ACHN (cell line): ENCODE measurements at regions not wholly inside any gene's neighbourhood (a gene's known extent, or its start where the extent isn't known, plus 50 kb on each side); places are given as distances from the start of the nearest gene placed in this dataset.
"Not testable (repeated sequence)": the region's sequence is repeated elsewhere in the genome, so short reads cannot be mapped to it uniquely, and the experiment has no call there.

Experiments
- DNase-seq: peaks from one replicate; pipeline ENCODE4 v3.0.0-alpha.2; 2015
- in situ Hi-C: cut with HindIII; loops from 2 replicates; pipeline ENCODE4 v1.10.0; 2017; ENCODE audit warnings: low sequenced_read_pairs, low pct_ligation_motif_present, low pct_unique_long_range_greater_than_20kb

DNA sequence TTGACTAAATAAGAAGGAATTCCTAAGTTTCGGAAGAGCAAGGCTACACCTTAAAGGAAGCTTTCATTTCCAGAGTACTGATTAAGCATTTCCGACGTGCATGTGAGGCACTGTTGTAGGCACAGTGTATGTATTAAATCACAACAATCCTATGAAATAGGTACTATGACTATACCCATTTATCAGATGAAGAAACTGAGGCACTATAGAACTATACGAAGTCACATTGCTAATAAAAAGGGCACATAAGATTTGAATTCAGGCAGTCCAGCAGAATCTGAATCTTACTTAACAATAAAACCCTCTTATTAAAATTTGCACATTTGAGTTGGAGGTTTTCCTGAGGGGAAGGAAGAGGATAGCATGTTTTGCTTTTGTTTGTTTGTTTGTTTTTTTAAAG is 243.5 kb upstream of the FANCL start:
- in situ Hi-C loops = no loop called here
- no peak for DNase-seq

DNA sequence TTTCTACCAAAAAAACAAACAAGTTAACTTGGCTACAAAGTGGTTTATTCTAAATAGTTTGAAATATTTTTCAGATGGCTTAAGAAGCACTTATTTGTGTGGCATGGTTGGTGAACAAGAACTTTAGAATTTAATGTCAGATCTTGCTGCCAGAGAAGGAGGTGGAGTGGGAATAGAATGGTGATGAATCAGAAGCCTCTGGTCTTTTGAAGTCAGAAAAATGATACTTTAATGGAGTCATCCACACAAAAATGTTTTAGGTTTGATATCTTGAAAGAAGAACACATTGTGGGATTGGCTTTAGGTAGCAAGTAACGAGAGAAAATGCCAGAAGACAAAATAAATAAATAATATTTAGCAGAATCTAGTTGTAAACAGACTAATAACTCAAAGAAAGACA is 243.1 kb upstream of the FANCL start:
- in situ Hi-C loops = no loop called here
- DNase-seq = no peak

DNA sequence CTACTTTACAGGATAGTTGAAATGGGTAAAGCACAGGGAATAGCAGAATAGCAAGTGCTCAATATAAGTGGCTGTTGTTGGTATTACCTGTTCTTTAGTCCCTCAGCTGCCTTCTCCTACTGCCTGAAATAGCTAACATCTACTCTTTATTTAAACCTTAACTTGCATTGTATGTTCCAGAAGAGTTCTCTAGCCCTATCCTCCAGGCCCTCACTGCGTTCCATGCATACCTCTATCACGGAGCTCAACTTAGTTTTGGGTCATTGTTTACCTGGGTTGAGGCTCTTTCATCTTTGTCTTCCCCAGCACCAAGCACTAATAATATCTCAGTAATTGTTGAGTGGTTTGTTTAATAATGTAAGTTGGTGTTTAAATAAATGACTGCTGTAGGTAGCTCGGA is 242.2 kb upstream of the FANCL start:
- in situ Hi-C loops = no loop called here

DNA sequence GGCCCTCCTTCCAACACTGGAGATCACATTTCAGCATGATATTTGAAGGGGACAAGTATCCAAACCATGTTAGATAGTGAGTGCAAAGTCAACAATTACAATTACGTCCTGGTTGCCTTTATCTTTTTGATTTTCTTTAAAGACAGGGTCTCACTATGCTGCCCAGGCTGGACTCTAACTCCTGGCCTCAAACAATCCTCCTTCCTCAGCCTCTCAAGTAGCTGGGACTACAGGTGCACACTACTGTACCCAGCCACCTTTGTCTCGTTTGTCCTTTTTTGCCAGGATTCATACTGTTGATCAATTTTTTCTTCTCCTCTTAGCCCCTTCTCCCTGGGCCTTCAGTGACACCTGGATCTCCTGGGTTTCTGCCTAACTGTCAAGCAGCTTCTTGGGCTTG is 240.5 kb upstream of the FANCL start:
- DNase-seq = no peak
- in situ Hi-C loops = no loop called here

More for the DNA sequence above, 242.2 kb upstream of the FANCL start:
- DNase-seq = no peak

DNA sequence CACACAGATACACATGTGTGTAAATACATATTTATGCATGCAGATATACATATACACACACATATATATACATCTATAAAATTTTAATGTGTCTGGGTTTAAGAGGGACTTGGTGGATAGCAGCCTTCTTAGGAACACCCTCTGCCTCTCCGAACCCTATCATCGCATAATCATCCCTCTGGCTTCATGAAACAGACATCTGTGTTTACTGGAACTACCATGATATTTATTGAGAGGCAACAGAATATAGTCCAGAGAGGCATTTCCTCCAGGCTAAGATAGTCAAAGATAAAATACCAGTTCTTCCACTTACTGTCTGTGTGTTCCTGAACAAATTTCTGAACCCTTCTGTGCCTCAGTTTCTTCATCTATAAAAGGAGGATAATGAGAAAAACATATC is 239.0 kb upstream of the FANCL start:
- DNase-seq = no peak
- in situ Hi-C loops = no loop called here

DNA sequence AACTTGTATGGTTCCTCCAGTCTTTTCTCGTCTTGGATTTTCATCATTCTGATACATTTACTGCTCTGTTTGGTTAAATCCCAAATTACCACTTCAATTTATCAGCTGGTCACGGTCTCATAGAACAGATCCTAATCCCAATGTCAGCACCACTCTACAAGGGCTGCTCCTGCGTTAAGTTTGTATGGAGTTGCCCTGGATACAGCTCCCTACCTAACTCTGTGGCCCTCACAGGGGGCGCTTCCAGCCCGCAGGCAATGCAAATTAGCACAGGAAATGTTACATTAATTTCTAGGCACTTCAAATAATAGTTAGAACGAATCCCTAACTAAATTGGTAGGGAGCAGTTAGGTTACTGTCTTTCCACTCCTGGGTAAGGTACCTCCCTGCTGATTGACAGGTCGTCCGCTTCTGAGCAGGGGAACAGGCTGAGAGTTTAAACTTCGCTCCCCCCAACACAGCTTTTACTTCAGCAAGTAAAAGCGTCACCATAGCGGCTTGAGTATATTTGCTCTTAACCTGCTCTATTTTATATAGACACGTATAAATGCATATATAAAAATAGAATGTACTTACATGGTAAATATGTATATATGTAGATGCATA is 238.5 kb upstream of the FANCL start:
- DNase-seq = no peak
- in situ Hi-C loops = no loop called here

DNA sequence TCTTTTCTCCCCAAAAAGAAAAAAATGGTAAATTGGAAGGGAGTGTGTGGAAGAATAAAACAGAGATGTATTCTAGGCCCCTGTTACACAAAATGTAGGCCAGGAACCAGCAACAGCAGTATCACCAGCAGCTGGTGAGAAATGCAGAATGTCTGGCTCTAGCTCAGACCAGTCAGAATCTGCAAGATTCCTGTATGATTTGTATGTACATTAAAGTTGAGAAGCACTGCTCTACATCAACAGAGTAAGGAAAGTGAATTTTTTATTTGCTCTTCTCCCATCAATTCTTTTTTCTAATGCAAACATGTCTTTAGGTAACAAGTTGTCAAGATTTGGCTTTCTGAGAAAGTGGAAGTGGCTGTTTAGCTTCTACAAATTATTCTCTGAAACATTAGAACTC is 235.4 kb upstream of the FANCL start:
- in situ Hi-C loops = no loop called here
- DNase-seq = no peak

DNA sequence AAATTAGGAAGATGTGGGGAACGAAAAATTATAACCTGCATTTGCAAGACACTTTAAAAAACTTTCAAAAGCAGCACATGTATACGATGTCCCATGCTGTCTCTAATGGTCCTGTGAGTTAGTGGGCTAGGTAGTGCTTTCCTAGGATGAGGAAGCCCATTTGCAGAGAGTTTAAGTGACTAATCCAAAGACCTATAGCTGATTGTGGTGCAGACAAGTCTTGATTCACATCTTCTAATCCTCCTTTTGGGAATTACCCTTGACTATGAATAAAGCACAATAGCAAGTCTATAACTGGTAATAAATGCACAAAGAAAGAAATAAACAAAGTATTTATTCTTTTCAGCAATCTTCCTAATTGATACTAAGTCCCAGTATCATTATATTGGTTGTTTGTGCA is 234.6 kb upstream of the FANCL start:
- in situ Hi-C loops = no loop called here
- no peak for DNase-seq

DNA sequence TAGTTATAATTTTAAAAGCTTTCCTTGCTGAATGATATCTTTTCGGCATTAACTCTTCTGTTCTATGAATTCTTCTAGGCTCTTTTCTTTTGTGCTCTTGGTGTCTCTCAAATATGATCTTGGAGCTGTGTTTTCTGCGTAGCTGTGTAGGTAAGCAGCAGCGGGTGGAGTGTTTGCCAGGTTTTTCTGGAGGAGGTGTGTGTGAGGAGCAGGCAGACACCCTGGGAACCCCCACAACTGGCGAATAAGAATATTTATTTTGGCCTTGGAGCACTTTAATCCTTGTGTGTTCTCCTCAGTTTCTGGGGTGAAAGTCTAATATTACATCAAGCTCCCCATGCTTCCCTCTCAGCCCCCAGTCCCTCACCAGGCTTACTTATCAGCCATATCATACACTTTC is 232.0 kb upstream of the FANCL start:
- no peak for DNase-seq
- in situ Hi-C loops = no loop called here

DNA sequence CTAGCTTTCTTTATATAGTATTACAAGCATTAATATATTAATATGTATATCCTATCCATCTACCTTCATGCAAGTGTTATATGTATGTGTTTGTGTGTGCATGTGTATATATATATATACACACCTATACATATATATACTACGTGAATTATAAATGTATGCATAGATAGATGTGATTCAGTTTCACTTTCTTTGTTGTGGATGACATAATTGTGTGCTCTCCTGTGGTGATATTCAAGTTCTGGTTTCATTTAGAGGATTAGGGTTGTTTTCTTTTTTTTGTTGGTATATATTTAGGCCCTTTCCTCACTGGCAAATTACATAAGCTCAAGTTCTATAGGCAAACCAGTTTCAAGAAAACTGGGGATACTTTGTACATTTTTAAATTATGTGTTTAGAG is 225.7 kb upstream of the FANCL start:
- no peak for DNase-seq
- in situ Hi-C loops = no loop called here

DNA sequence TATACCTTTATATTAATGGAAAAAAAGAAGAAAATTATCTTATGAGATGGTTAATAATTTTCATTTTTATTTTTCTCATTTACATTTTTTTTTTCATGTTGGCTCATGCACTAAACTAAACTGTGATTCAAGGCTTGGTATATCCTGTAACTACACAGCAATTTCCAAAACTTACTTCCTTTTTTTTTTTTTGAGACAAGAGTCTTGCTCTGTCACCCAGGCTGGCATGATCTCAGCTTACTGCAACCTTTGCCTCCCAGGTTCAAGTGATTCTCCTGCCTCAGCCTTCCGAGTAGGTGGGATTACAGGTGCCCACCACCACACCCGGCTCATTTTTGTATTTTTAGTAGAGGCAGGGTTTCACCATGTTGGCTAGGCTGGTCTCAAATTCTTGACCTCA is 224.9 kb upstream of the FANCL start:
- in situ Hi-C loops = not testable (repeated sequence)

DNA sequence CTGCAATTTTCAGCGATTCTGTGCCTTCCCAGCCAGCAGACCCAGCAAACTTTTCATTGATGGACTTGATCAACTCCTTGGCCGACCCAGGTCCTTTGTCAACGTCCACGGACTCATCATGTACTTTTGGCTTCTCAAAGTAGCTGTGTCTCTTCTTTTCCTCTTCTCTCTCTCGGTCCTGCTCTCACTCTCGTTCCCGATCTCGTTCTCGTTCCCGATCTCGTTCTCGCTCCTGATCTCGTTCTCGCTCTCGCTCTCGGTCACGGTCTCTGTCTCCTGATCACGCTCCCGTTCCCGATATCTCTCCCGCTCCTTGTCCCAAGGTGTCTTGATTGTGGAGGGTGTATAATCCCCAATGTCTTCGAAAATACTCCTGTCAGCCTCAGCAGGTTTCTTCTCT is 219.5 kb upstream of the FANCL start:
- in situ Hi-C loops = no loop called here
- no peak for DNase-seq

More for the DNA sequence above, 224.9 kb upstream of the FANCL start:
- DNase-seq = not testable (repeated sequence)

DNA sequence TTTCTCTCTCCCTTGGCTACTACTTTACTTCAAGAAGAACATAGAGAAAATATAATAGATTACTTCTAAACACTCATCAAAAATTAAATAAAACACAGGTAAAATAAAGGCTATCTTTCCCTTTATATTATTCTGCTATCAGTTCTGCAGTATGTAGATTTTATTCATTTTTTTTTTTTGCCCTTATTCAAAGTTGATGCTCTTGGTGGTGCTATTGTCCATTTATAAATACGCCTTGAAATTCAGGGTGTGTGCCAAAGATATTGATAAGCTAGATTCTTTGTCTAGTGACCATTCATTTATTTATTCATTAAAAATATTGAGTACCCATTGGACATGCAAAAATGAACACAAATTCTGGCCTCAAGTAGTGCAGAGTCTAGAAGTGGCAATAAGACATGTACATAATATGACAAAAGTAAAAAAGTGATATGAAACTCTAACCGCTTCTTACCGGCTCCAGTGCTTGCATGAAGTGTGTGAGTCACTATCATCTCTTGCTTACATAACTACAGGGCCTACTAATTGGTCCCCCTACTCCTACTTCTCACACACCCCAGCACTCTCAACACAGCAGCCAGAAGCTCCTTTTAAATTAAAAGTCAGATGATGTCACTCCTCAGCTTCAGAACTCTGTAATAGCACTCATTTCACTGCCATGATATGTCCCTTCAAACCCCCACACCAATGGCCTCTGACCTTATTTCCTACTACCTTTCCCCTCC is 208.3 kb upstream of the FANCL start:
- no peak for DNase-seq
- in situ Hi-C loops = loop anchor here (25.0 kb wide), 1 partner anchor 537 kb away; no protein-coding TSS in a partner anchor

DNA sequence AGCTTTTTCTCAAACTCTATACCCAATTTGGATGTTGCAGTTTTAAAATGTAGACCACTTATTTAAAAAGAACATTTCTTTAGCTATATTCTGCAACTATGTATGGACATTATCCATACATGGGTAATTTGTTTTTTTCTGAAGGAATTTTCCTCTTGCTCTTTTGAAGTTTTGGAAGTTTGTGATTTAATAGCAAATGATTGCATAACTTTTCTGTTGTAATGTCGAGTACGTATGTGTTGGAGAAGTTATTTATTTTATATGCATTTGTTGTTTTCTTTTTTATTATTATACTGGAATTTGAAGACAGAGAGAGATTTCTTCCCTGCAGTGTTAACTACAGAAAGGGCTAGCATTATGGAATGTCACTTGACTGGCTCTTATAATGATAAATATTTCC is 207.7 kb upstream of the FANCL start:
- in situ Hi-C loops = loop anchor here (25.0 kb wide), 1 partner anchor 537 kb away; no protein-coding TSS in a partner anchor
- DNase-seq = no peak

DNA sequence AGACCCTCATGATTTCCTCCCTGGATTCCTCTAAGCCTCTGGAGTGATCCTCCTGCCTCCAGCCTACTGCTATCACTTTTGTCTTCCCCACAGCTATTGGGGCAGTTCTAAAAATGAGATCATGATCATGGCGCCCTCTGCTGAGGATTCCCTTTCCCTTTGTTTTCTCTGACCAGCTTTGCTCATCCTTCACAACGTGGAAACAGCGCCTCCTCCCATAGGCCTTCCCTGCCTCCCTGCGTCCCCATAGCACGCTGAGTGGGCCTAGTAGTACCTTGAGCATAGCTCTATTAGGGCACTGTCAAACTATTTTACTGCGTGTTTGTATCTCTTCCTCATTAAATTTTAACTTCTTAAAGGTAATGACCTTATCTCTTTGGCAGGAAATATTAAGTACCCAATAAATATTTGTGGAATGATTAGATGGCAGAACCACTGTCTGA is 207.0 kb upstream of the FANCL start:
- in situ Hi-C loops = loop anchor here (25.0 kb wide), 1 partner anchor 536 kb away; no protein-coding TSS in a partner anchor

DNA sequence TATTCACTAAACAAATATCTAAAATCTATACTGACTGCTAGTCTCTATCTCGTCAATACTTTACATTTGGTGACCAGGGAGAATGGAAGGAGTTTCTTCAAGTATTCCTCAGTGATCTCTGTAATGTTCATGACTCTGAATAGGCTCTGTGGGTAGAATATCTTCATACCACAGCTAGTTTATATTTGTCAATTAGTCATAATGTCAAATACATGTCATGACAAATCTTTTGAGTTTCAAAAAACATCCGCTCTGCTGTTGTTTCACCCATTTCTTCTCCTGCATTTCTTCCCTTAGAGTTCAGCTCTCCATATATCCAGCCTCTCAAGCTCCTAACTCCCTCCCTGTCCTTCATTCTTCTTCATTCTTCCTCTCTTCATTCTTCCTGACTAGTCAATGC is 206.5 kb upstream of the FANCL start:
- DNase-seq = no peak
- in situ Hi-C loops = loop anchor here (25.0 kb wide), 1 partner anchor 535 kb away; no protein-coding TSS in a partner anchor

More for the DNA sequence above, 207.0 kb upstream of the FANCL start:
- DNase-seq = peak; percentile 89

DNA sequence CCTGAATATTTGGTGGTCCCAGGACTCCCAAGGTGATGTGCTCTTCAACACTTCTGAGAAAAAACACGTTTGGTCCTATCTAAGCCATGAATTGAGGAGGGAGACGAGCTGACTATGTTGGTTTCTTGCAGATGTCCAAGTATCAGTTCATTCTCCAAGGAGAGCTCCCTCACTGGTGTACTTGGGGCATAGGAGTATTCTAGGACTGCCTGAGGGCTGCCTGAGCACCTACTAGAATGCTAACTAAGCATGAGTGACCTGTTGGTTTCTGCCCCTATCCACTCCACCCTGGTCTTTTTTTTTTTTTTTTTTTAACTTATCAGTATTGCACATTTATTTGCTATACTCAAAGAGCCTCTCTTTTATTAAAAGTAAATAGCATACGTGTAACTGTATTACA is 200.5 kb upstream of the FANCL start:
- in situ Hi-C loops = loop anchor here (25.0 kb wide), 1 partner anchor 529 kb away; no protein-coding TSS in a partner anchor
- no peak for DNase-seq

DNA sequence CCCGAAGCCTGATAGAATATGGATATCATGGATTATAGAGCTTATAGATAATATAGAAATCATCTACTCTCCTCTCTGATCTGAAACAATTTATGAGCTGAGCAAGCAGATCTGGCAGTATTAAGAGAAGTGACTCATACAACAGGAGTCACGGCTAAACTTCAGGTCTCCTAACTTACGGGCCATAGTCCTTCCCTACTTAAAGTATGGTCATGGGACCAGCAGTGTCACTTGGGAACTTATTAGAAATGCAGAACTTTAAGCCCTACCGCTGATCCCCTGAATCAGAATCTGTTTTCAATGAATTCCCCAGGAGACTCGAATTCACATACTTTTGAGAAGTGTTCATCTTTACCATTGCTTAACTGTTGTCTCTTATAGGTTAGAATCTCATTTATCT is 195.7 kb upstream of the FANCL start:
- DNase-seq = no peak
- in situ Hi-C loops = loop anchor here (25.0 kb wide), 1 partner anchor 525 kb away; no protein-coding TSS in a partner anchor

DNA sequence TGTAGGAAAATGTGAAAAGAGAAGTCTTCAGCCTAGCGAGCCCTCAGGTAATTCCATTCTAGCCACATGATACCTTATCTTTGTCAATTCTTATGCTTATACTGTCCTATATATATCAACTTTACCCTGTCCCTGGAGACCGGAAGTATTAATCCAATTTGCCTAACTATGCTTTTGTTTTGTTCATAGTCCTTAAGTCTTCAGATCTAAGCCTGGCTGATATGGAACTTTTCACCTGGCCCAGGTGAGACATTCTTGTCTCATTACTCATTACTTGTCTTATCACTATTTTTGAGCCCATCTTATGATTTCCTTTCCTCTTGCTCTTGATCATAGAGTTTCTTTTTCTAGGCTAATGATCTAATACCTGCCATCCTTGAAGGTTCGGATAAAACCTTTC is 194.1 kb upstream of the FANCL start:
- no peak for DNase-seq
- in situ Hi-C loops = loop anchor here (25.0 kb wide), 1 partner anchor 523 kb away; no protein-coding TSS in a partner anchor

DNA sequence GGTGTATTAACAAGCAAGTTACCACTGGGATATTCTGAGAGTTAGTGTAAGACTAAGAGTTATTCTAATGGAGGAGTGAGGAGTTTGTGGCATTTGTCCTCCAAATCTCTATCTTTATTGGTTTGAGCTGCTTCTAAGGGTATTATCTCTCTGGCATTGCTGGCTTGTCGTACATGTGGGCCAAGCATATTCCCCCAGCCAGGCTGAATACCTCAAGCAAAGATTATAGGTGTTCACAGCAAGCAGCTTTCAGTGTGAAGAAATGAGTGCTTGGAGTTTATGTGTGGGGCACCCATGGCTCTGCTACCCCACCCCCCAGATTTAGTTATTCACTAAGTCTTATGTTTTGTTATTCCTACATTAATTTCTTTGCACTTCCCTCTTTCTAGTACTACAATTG is 193.6 kb upstream of the FANCL start:
- in situ Hi-C loops = loop anchor here (25.0 kb wide), 1 partner anchor 522 kb away; no protein-coding TSS in a partner anchor
- no peak for DNase-seq
